H7 (cell line): ENCODE measurements at regions not wholly inside any gene's neighbourhood (a gene's known extent, or its start where the extent isn't known, plus 50 kb on each side); places are given as distances from the start of the nearest gene placed in this dataset.

Experiments used
- DNase-seq: peaks from one replicate; pipeline ENCODE4 v3.0.0; 2012
- H3K27me3 ChIP-seq: 2 replicates; pipeline ENCODE4 v1.6.0; 2011; ENCODE audit warnings: mild to moderate bottlenecking, low read length; ENCODE audit not compliant: control insufficient read depth, insufficient read depth
- H3K36me3 ChIP-seq: replicated peaks from 2 replicates; pipeline ENCODE4 v1.5.1; 2011; ENCODE audit warnings: low read length; ENCODE audit not compliant: control insufficient read depth, insufficient read depth
- H3K4me3 ChIP-seq: 2 replicates; pipeline ENCODE4 v1.5.1; 2011; ENCODE audit warnings: low read depth, mild to moderate bottlenecking, control low read depth, low read length, moderate library complexity; ENCODE audit not compliant: insufficient read depth

DNA sequence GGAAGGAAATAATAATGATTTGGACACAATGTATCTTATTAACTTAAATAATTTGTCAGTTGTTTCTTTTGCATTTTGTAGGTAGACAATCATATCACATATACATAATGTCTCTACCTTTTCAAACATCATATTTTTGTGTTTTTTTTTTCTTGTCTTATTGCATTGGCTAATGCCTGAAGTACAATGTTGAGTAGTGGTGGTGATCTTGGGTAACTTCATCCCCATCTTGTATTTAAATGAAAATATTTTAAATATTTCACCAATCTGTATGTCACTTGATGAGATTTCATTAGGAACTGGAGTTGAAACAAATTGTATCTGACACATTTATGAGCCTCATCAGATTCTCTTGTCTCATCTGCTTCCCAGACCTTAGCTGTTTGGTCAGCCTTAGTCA lies 109.7 kb upstream of the LHX5 start:
- Histone ChIP-seq H3K27me3 (no peaks in the 10 kb centered on the region), H3K4me3 (no peak overlapping the region), H3K36me3 (no peaks in the 10 kb centered on the region)
- no peak for DNase-seq

DNA sequence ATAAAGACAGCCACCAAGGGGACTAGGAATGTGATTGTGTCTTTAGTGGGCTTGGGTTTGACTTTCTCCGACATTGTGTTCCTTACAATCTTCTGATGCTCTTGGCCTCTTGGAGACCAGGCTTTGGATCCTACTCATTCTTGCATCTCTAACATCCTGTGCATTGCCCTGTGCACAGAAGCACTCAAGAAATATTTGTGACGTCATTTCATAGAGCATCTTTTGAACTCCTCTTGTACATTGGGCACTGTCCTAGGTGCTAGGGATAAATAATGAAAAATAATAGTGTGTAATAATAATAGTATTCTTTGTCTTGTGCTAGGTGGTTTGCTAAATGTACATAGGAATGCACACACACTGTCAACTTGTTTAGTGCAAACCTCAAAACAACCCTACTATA lies 108.8 kb upstream of the LHX5 start:
- Histone ChIP-seq H3K36me3 (no peaks in the 10 kb centered on the region), H3K4me3 (no peak overlapping the region), H3K27me3 (no peaks in the 10 kb centered on the region)
- no peak for DNase-seq

DNA sequence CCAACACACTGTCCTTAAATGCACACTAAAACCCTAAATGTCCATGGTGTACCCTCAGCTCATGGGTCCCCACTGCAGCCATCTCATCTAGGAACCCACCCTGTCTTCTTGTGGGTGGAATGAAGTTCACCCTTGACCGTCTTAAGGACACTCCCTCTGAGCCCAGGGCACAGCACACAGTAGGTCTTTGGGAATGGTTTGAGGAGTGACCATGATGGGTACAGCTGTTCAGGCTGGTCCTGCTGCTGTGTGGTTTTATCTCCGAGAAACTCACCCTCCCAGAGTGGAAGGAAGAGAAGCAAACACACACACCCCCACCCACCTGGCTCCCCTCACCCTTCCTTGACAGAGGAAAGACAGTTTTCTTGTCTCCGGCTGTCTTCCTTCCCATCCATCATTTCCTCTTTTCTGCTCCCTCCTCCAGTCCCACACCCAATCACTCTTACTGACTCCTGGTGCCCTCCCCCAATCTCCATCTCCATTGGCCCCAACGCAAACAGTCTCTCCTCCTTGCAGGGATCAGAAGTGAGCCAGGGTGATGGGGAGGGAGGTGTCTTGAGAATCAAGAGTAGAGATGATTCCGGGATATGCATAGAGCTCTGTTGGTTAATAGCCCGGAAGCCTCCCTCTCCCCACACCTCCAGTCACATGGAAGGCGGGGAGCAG lies 105.9 kb upstream of the LHX5 start:
- no peak overlapping the region for H3K4me3 ChIP-seq
- peak; percentile 65 for DNase-seq
- H3K27me3 ChIP-seq, result no peaks in the 10 kb centered on the region
- H3K36me3 ChIP-seq, result no peaks in the 10 kb centered on the region

DNA sequence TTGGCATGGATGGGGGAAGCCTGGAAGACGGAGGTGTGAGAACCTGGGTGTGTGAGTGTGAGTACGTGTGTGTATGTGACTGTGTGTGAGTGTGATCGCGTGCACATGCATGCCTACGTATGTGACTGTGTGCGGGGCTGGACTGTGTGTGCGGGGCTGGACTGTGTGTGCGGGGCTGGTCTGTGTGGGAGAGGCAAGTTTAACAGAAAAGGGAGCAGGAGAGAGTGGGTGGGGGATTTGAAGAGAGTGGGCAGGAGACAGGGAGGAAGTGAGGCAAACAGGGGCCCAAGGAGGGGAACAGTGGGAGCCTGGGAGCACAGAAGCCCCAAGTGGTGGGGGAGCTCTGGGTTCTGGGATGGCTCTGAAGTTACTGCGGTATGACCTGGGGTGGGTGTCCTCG lies 103.7 kb upstream of the LHX5 start:
- Histone ChIP-seq H3K4me3 (no peak overlapping the region), H3K27me3 (no peaks in the 10 kb centered on the region), H3K36me3 (no peaks in the 10 kb centered on the region)
- no peak for DNase-seq

DNA sequence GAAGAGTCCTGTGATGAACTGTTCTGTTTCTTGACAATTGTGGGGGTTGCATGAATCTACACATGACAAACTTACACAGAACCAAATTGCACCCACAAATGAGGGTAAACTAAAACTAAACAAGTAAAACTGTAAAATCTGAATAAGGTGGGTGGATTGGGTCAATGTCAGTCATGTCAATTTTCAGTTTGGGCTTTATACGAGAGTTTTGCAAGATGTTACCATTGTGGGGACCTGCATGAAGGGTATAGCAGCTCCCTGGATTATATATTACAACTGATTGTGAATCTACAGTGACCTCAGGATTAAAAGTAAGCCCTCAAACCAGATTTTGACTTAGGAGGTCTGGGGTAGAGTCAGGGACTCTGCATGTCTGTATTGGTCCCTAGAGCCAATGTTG lies 101.5 kb upstream of the LHX5 start:
- Histone ChIP-seq H3K36me3 (no peaks in the 10 kb centered on the region), H3K4me3 (no peak overlapping the region), H3K27me3 (no peaks in the 10 kb centered on the region)
- no peak for DNase-seq

DNA sequence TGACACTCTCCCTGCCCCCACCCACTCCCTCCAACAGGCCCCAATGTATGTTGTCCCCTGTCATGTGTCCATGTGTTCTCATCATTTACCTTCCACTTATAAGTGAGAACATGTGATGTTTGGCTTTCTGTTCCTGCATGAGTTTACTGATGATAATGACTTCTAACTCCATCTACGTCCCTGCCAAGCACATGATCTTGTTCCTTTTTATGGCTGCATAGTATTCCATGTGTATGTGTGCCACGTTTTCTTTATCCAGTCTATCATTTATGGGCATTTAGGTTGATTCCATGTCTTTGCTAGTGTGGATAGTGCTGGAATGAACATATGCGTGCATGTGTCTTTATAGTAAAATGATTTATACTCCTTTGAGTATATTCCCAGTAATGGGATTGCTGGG lies 100.0 kb upstream of the LHX5 start:
- DNase-seq, result no peak
- no peaks in the 10 kb centered on the region for H3K27me3 ChIP-seq
- no peaks in the 10 kb centered on the region for H3K36me3 ChIP-seq
- no peak overlapping the region for H3K4me3 ChIP-seq

DNA sequence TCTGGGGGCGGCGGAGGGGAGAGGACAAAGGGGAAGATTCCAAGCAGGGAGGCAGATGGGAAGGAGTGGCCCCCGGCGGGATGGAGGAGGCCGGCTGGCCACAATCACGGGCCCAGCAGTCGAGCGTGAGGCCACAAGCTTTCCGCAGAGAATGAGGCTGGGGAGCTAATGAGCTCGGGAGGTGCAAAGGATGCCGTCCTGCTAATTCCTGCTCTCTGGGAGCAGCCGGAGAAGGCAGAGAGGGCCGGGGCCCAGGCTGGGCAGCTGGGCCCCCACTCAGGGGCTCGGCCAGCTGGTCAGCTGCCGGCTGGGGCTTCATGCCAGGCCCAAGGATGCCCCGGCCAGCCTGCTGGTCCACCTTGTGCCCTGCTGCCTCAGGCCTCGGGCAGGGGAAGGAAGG lies 98.1 kb upstream of the LHX5 start:
- no peaks in the 10 kb centered on the region for H3K27me3 ChIP-seq

DNA sequence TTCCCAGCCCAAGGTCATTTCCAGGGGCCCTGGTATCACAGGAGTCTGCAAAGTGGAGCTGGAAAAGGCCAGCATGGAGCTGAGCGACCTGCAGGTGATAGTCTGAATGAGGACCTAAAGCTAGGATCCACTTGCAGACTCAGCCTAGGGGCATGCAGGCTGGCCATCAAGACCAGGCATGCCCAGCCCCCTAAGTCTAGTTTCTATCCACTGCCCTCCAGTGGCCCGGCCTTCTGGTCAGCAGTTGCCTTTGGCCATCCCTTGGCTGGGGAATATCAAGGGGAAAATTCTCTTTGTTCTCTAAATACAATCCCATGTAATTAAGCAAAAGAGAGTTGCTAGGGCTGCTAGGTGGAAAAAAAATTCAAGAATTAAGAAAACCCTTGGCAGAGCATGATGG lies 96.3 kb upstream of the LHX5 start:
- H3K27me3 ChIP-seq, result no peaks in the 10 kb centered on the region
- no peak overlapping the region for H3K4me3 ChIP-seq
- H3K36me3 ChIP-seq, result no peaks in the 10 kb centered on the region
- DNase-seq, result no peak

More for the DNA sequence above, 98.1 kb upstream of the LHX5 start:
- Histone ChIP-seq H3K4me3 (no peak overlapping the region), H3K36me3 (no peaks in the 10 kb centered on the region)
- DNase-seq, result peak; percentile 54

DNA sequence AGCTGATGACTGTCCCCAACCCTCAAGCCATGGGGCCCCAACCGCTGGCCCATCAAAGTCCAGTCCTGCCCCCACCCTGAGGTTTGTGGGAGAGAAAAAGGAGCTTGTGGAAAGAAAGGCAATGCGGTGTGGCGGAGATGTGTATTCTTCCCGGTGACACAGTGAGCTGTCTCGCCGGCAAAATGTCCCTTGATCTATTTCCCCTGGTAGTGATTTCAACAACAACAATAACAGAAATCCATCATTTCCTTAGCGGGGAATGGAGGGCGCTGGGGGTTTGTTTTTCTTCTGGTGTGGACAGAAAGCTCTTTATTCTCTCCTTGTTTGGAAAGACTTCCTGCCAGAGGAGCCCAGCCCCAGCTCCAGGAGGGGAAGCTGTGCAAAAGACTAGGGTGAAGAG lies 93.7 kb upstream of the LHX5 start:
- Histone ChIP-seq H3K36me3 (no peaks in the 10 kb centered on the region), H3K27me3 (no peaks in the 10 kb centered on the region), H3K4me3 (no peak overlapping the region)
- no peak for DNase-seq

DNA sequence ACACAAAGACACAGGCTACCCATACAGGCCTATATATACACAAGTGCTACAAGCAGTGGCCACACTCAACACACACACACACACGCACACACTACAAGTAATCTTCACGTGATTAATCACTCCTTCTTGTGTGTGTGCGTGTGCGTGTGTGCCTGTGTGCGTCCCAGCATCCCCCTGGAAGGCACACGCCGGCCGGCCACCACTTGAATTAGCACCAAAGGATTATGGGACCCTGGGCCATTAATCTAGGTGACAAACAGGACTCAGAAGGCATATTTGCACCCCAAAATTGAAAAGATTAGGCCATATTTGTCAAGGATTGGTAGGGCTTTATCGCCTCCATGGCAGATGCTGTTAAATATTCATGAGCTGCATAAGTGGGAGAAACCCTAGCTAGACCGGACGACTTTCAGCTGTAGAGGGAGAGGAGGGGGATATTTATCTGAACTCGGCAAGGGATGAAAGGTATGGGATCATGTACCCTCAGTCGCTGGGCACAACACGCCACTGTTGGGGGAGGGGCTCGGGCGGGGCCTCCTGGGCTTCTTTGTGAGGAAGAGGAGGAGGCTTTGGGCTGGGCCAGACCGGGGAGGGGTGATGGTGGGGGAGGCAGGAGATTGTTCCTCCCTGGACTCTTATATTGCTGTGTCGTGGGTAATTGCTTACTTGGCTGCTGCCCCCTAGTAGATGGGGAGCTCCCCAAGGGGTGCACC lies 89.6 kb upstream of the LHX5 start:
- H3K4me3 ChIP-seq, result no peak overlapping the region
- H3K27me3 ChIP-seq, result no peaks in the 10 kb centered on the region
- DNase-seq, result no peak
- no peaks in the 10 kb centered on the region for H3K36me3 ChIP-seq

DNA sequence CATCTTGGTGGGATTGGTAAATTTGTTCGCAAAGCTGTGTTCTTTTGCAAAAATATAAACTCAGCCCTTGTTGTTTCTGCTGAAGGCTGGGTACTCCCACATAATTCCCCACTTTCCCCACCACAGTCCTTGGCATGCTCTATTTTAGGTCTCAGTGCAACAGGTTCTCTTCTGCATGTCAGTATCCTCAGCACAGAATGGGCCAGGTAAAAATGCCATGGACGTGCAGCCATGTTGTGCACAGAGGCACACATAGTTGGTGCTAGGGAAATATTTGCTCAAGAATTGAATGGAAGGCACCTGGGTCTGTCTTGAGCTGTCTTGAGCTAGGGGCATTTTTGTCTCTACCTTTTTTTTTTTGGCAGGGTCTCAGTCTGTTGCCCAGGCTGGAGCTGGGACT lies 87.8 kb upstream of the LHX5 start:
- Histone ChIP-seq H3K27me3 (no peaks in the 10 kb centered on the region), H3K36me3 (no peaks in the 10 kb centered on the region), H3K4me3 (no peak overlapping the region)
- DNase-seq, result no peak

DNA sequence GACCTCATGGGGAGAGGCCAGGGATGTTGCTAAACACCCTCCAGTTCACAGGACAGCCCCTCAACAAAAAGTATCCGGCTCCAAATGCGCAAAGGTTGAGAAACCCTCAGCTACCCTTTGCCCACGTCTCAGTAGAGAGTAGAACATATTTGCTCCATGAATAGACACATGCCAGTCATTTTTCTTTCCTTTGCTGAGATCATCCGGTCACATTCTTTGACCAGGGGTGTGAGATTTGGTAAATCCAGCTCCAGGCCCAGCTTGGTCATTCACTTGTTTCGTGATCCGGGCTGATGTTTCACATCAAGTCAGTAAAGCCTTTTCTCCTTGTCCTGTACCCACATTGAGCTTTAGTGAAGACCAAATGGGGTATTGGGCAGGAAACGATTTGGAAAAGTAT lies 83.6 kb upstream of the LHX5 start:
- no peak overlapping the region for H3K4me3 ChIP-seq
- no peaks in the 10 kb centered on the region for H3K36me3 ChIP-seq
- no peaks in the 10 kb centered on the region for H3K27me3 ChIP-seq
- DNase-seq, result no peak

DNA sequence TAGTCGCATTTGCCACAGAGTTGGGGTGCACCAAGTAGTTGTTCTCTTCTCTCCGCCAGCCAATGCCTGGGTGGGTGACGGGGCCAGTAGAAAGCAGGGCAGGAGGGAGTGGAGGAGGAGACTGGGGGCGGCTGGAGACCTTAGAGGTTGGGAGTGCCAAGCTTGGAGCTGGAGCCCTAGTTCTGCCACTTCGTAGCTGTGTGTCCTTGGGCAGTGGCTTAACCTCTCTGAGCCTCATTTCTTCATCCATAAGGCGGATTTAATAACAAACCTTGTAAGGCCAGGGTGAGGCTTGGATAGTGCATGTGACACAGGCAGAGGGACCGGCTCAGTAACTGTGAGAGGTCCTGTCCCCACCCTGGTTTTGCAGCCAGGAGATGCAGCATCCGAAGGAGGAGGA lies 81.1 kb upstream of the LHX5 start:
- no peak for DNase-seq
- no peaks in the 10 kb centered on the region for H3K27me3 ChIP-seq
- no peaks in the 10 kb centered on the region for H3K36me3 ChIP-seq
- no peak overlapping the region for H3K4me3 ChIP-seq

DNA sequence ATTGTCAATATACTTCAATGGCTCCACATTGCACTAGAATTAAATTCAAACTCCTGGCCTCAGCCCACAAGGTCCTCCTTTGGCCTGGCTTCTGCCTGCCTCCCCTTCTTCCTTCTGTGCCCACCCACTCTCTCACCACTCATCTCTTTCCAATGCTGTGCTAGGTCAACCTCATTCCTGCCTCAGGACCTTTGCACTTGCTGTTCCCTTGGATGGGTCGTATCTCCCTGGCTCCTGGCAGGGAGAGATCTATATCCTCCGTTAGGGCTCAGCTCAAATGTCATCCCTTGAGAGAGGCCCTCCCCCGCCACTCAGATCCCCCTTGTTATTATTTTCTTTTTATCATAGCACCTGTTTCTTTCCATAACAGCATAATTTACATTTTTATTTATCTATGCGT lies 79.9 kb upstream of the LHX5 start:
- Histone ChIP-seq H3K4me3 (no peak overlapping the region), H3K27me3 (peaks cover 2% of the 10 kb centered on the region; the same call in 1 of the 2 replicates)
- no peak for DNase-seq

DNA sequence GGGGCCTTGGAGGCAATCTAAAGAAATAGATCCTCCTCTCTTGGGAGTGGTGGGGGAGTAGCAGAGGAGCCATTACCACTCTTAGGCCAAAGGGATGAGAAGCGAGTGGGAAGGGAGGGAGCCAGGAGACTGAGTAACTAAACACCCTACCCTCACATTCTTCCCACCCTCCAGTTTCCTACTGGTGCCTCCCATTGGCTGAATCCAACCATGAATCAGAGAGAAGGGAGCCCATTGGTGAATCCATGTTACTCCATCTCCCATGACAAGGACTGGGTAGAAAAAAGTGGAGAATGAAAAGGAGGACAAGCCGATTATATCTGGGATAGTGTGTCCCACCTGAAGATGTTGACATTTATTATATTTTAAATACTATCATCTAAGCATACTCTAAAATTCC lies 76.8 kb upstream of the LHX5 start:
- H3K36me3 ChIP-seq, result no peaks in the 10 kb centered on the region
- no peak for DNase-seq
- H3K4me3 ChIP-seq, result no peak overlapping the region
- peaks cover 2% of the 10 kb centered on the region; the same call in 1 of the 2 replicates for H3K27me3 ChIP-seq

More for the DNA sequence above, 79.9 kb upstream of the LHX5 start:
- H3K36me3 ChIP-seq, result no peaks in the 10 kb centered on the region
